B cell (primary cell): ENCODE measurements at regions not wholly inside any gene's neighbourhood (a gene's known extent, or its start where the extent isn't known, plus 50 kb on each side); places are given as distances from the start of the nearest gene placed in this dataset.

Experiments
- ATAC-seq: fragments of 200-7000 bp; cut with Tn5 transposase; one replicate; pipeline ENCODE4 v1.10.0; 2021; ENCODE audit warnings: low read depth, mild to moderate bottlenecking, moderate number of reproducible peaks, moderate library complexity
- CTCF ChIA-PET: fragments of 350-600 bp; sonication (Branson Sonifier 250); formaldehyde crosslinking; loops from one replicate; lab custom pipeline; 2021; ENCODE audit warnings: antibody characterized with exemption, inconsistent platforms; lab: Charles Lee
- POLR2A ChIA-PET: fragments of 350-600 bp; sonication (Branson Sonifier 250); formaldehyde crosslinking; loops from one replicate; lab custom pipeline; 2021; ENCODE audit warnings: antibody characterized with exemption; lab: Charles Lee
- DNase-seq: peaks from one replicate; pipeline ENCODE4 v3.0.0; 2013
- H2AFZ ChIP-seq: 2 replicates; pipeline ENCODE4 v1.6.1; 2012; ENCODE audit warnings: mild to moderate bottlenecking, low read depth, low read length; ENCODE audit not compliant: insufficient read depth, poor library complexity, severe bottlenecking
- H3K27ac ChIP-seq, 2 donors: 1 replicate in 1 of 2; 2 replicates in 1 of 2; pipeline ENCODE4 v1.5.1; 2012 to 2013; ENCODE audit warnings: low read length in 2 of 2, mild to moderate bottlenecking in 2 of 2, moderate library complexity in 1 of 2
- H3K27me3 ChIP-seq, 4 experiments: fragments of 200-600 bp in 1 of 4; sonication (generic) in 1 of 4; replicated peaks in 1 of 4; 1 replicate in 2 of 4; 2 replicates in 2 of 4; pipeline versions ENCODE4 v1.6.1 to v1.7.0; 2013 to 2016; ENCODE audit warnings: low read length in 3 of 4, mild to moderate bottlenecking in 2 of 4, mixed read lengths in 1 of 4, moderate library complexity in 1 of 4; ENCODE audit not compliant: insufficient read depth in 4 of 4, control insufficient read depth in 3 of 4; ENCODE audit errors: control extremely low read depth in 1 of 4
- H3K36me3 ChIP-seq, 2 experiments: replicated peaks in 1 of 2; 1 replicate in 1 of 2; 2 replicates in 1 of 2; pipeline versions ENCODE4 v1.6.1 to v1.7.1; 2013; ENCODE audit warnings: low read length in 1 of 2; ENCODE audit not compliant: insufficient read depth in 2 of 2, control insufficient read depth in 1 of 2; ENCODE audit errors: control extremely low read depth in 1 of 2, extremely low read depth in 1 of 2
- H3K4me1 ChIP-seq, 2 donors: fragments of 200-600 bp in 1 of 2; sonication (generic) in 1 of 2; 1 replicate in 1 of 2; 2 replicates in 1 of 2; pipeline versions ENCODE4 v1.5.1 to v1.6.1; 2013 to 2017; ENCODE audit warnings: low read length in 2 of 2; ENCODE audit not compliant: control insufficient read depth in 2 of 2, insufficient read depth in 2 of 2
- H3K4me2 ChIP-seq: replicated peaks from 2 replicates; pipeline ENCODE3; 2012; ENCODE audit warnings: mild to moderate bottlenecking, low read depth, low read length; ENCODE audit not compliant: poor library complexity, severe bottlenecking
- H3K4me3 ChIP-seq, 5 experiments: fragments of 200-600 bp in 1 of 5; sonication (generic) in 1 of 5; 1 replicate in 3 of 5; 2 replicates in 2 of 5; pipeline versions ENCODE4 v1.5.1 to v1.7.0; 2011 to 2016; ENCODE audit warnings: low read length in 4 of 5, mild to moderate bottlenecking in 4 of 5, low read depth in 2 of 5, control low read depth in 1 of 5, moderate library complexity in 1 of 5; ENCODE audit not compliant: insufficient read depth in 1 of 5; ENCODE audit errors: control extremely low read depth in 1 of 5, extremely low read depth in 1 of 5
- H3K79me2 ChIP-seq: fragments of 200-600 bp; sonication (generic); one replicate; pipeline ENCODE4 v1.6.0; 2016; ENCODE audit warnings: low read length; ENCODE audit not compliant: control insufficient read depth, insufficient read depth
- H3K9ac ChIP-seq: fragments of 200-600 bp; sonication (generic); 2 replicates; pipeline ENCODE4 v1.6.1; 2017; ENCODE audit warnings: mild to moderate bottlenecking, low read length, moderate library complexity
- H3K9me3 ChIP-seq, 3 donors: one replicate each; pipeline versions ENCODE4 v1.6.1 to v1.7.1; 2013; ENCODE audit warnings: low read length in 2 of 3; ENCODE audit not compliant: control insufficient read depth in 2 of 3, insufficient read depth in 1 of 3; ENCODE audit errors: control extremely low read depth in 1 of 3
- H4K20me1 ChIP-seq: 2 replicates; pipeline ENCODE4 v1.6.0; 2012; ENCODE audit warnings: mild to moderate bottlenecking, low read length; ENCODE audit not compliant: insufficient read depth, control insufficient read depth, poor library complexity, severe bottlenecking
- H3K27ac Mint-ChIP-seq: one replicate; pipeline ENCODE4 v1.8.0; 2021; ENCODE audit warnings: mixed read lengths
- H3K27me3 Mint-ChIP-seq: one replicate; pipeline ENCODE4 v1.8.0; 2021; ENCODE audit warnings: mixed read lengths
- H3K4me1 Mint-ChIP-seq: one replicate; pipeline ENCODE4 v1.8.0; 2021; ENCODE audit warnings: mixed read lengths
- H3K4me3 Mint-ChIP-seq: one replicate; pipeline ENCODE4 v1.8.0; 2021; ENCODE audit warnings: mixed read lengths
- H3K9me3 Mint-ChIP-seq: one replicate; pipeline ENCODE4 v1.8.0; 2022; ENCODE audit warnings: mixed read lengths; ENCODE audit not compliant: insufficient read depth
- CTCF ChIP-seq: fragments of 200-600 bp; IDR thresholded peaks from one replicate; pipeline ENCODE4 v1.8.0; 2022; ENCODE audit warnings: antibody characterized with exemption, mild to moderate bottlenecking
- EZH2 ChIP-seq: IDR thresholded peaks from 2 replicates; pipeline ENCODE4 v1.6.1; 2012; ENCODE audit warnings: borderline replicate concordance, low read depth, mild to moderate bottlenecking, moderate library complexity, low read length; ENCODE audit not compliant: insufficient read depth, poor library complexity, severe bottlenecking
- WGBS: methylation state at CpG from one replicate; pipeline ENCODE4 v1.1.5; 2013; ENCODE audit warnings: missing lambda C conversion rate; ENCODE audit not compliant: insufficient coverage; 5-methylcytosine and 5-hydroxymethylcytosine counted together
- intact Hi-C: fragments of 100-400 bp; cut with micrococcal nuclease; formaldehyde crosslinking; loops from one replicate; pipeline ENCODE4 v1.10.0; 2022

GRCh38 chr5:90096415-90097081 lies 313.0 kb downstream of the CETN3 start:
- Histone ChIP-seq H2AFZ (no peak overlapping the region), H3K4me2 (no peak overlapping the region), H3K27me3 (no peaks in the 10 kb centered on the region), H3K9me3 (peaks cover 0 to 2% (median 0%) of the 10 kb centered on the region in 3 donors), H3K36me3 (no peaks in the 10 kb centered on the region), H3K4me1 (no peaks in the 10 kb centered on the region), H3K79me2 (no peaks in the 10 kb centered on the region), H3K9ac (no peak overlapping the region), H3K4me3 (no peak overlapping the region), H4K20me1 (no peaks in the 10 kb centered on the region), H3K27ac (no peak overlapping the region)
- no peak for TF ChIP-seq EZH2
- no peak for TF ChIP-seq CTCF
- Mint-ChIP-seq H3K27me3 (peaks cover 3% of the 10 kb centered on the region), H3K27ac (no peak overlapping the region), H3K4me3 (no peak overlapping the region), H3K9me3 (no peaks in the 10 kb centered on the region), H3K4me1 (no peaks in the 10 kb centered on the region)
- no peak for DNase-seq
- ATAC-seq, result no peak
- intact Hi-C loops, result no loop called here
- ChIA-PET POLR2A (no interaction called here), CTCF (no interaction called here)
- 92% methylated on average over 6 of the region's 6 CpGs for WGBS

- Mint-ChIP-seq H3K27me3 (peaks cover 3% of the 10 kb centered on the region), H3K4me1 (no peaks in the 10 kb centered on the region), H3K4me3 (no peak overlapping the region), H3K9me3 (no peaks in the 10 kb centered on the region), H3K27ac (no peak overlapping the region)
- H4K20me1 ChIP-seq, result no peaks in the 10 kb centered on the region
- ATAC-seq (no peak), DNase-seq (no peak)
- intact Hi-C loops, result no loop called here
- H3K4me2 ChIP-seq, result no peak overlapping the region
- WGBS, result 100% methylated on average over 1 of the region's 3 CpGs
- H3K27ac ChIP-seq, result no peak overlapping the region
- no peak overlapping the region for H3K9ac ChIP-seq
- TF ChIP-seq EZH2 (no peak), CTCF (no peak)
- no peak overlapping the region for H2AFZ ChIP-seq
- H3K79me2 ChIP-seq, result no peaks in the 10 kb centered on the region
- no peaks in the 10 kb centered on the region for H3K4me1 ChIP-seq
- H3K27me3 ChIP-seq, result no peaks in the 10 kb centered on the region
- ChIA-PET POLR2A (no interaction called here), CTCF (no interaction called here)
- H3K36me3 ChIP-seq, result no peaks in the 10 kb centered on the region
- H3K9me3 ChIP-seq, result no peaks in the 10 kb centered on the region
- no peak overlapping the region for H3K4me3 ChIP-seq
Observed at GRCh38 chr5:90095292-90096060, 314.1 kb downstream of the CETN3 start.
